GM21576 (cell line): ENCODE measurements at regions not wholly inside any gene's neighbourhood (a gene's known extent, or its start where the extent isn't known, plus 50 kb on each side); places are given as distances from the start of the nearest gene placed in this dataset.
"Not testable (repeated sequence)": the region's sequence is repeated elsewhere in the genome, so short reads cannot be mapped to it uniquely, and the experiment has no call there.

ENCODE experiments used
- ATAC-seq: cut with Tn5 transposase; IDR thresholded peaks from one replicate; pipeline ENCODE4 v1.9.1; 2021; ENCODE audit warnings: mild to moderate bottlenecking, moderate library complexity; ENCODE audit not compliant: unreplicated experiment

DNA sequence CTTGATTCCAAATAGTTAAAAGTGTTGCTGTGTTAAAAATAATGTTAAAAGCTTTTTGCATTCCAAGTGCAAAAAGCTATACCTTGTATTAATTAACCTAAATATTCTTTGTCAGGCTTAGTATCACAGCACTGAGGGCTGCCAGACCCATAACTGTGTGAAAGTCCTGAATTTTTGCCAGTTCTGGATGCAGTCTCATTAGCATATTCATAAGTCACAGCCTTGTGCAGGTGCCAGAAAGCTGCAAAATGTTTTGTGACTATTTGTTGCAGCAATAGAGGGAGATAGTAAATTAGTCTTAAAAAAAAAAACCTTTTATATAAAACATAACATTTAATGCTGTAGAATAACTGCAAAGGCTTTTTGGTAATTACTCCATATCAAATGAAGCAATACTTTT lies 56.6 kb downstream of the SLITRK1 start:
- no peak for ATAC-seq

DNA sequence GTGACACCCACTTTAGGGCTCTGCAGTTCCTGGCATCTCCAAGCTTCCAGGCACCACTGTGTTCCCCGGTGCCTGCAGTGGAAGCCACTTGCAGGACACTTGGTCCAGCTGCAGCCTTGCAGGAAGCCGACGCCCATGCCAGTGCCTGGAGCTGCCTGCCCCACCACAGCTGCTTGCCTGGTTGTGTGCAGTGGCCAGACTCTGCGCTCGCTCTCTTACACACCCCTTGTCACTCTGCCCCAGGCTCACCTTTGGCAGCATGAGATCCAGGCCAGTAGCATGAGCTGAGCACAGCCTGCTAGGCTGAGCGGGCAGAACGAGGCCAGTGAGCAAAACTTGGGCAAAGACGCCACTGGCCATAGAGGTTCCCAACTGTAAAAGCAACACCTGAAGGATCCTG lies 57.7 kb downstream of the SLITRK1 start:
- ATAC-seq: no peak

DNA sequence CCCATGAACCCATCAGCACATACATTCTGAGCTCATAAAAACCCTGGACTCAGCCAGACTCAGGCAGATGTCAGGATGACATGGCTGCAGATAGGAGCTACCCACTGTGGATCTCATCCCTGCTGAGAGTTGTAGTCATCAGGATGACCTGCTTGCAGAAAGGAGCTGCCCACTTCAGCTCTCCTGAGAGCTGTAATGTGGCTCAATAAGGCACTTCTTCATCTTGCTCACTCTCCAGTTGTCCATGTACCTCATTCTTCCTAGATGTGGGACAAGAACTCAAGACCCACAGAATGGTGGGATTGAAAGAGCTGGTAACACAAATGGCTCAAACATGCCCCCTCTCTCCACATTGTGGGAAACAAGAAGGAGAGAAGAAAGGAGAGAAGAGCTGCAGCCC lies 58.2 kb downstream of the SLITRK1 start:
- ATAC-seq: no peak

DNA sequence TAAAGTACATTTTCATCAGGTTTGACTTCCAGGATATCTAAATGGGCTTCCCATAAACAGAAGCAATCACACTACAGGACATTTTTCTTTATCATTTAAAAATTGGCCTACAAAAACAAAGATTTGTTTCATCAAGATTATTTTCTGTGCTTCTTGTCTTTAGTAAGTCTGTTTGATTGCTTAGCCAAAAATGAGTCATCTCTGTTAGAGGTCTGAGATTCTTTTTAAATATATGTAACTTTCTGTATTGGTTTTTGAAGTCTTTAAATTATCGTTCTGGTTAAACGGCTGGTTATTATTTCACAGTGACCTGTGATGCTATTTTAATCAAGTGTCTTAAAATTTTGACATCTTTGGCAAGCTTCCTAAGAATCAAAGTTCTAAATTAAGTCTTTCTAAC lies 62.7 kb downstream of the SLITRK1 start:
- ATAC-seq: no peak

DNA sequence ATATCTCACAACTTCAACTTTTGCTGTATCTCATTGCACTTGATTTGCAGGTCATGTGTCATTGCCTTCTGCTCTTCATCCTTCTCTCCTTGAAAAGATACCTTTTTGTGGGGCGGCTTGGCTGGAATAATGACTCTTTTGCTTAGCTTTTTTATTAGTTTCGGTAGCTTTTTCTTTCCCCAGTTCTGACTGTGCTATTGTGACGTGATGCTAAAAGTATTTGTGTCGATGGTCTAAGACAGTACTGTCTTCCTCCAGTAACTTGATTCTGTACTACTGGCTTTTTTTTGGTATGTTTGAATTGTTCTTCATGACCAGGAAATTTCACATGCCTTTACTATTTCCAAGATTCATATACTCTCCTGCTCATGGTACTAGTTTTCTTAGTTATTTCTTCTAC lies 63.1 kb downstream of the SLITRK1 start:
- no peak for ATAC-seq

DNA sequence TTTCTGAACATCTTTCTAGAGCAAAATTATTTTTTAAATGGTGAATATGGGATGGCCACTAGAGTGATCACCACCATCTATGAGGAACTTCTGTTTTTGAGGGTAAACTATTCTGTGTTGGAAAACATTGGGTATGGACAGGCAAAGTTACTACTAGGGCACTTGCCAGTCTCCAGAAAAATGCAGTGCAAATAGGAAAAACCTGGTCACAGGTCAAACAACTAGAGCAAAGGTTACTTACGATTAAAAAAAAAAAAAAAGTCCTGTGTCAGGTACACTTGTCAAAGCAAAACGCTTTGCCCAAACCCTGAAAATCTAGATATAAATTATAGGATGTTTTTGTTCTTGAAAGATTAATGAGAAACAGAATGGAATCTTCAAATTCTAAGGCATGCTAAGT lies 66.2 kb downstream of the SLITRK1 start:
- no peak for ATAC-seq

DNA sequence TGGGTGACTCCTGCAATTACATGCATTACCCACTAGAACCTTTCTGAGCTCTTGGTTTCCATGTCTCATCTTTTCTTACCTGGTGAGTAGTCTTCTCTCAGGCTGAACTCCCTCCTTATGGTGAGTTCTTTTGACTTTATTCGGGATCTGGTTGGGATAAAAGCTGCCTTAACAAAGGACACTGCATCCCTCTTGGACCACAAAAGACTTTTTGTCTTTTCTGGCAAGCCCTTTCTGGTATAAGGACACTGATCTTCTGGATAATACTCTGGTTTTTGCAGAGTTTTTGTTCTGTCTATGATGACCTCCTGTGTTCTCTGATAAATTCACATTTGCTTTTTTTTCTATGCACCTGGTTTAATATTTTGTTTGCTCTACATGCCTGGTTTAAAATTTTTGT lies 66.7 kb downstream of the SLITRK1 start:
- no peak for ATAC-seq

DNA sequence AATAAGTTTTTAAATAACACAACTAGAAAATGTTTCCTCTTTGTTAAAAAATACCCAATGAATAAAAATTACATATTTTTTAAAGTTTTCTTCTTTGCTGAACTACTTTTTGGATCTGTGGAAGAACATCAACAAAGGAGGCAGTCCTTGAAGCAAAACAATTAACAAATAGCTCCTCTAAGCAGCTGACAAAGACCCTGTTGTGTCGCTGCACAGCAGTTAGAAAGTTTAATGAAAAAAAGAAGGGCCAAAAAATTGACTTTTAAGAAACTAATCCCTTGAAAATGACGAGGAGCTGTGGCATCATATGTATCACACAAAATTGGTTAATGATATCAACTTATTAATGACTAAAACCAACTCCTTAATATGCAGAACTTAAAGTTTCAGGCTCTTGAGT lies 72.1 kb downstream of the SLITRK1 start:
- no peak for ATAC-seq

DNA sequence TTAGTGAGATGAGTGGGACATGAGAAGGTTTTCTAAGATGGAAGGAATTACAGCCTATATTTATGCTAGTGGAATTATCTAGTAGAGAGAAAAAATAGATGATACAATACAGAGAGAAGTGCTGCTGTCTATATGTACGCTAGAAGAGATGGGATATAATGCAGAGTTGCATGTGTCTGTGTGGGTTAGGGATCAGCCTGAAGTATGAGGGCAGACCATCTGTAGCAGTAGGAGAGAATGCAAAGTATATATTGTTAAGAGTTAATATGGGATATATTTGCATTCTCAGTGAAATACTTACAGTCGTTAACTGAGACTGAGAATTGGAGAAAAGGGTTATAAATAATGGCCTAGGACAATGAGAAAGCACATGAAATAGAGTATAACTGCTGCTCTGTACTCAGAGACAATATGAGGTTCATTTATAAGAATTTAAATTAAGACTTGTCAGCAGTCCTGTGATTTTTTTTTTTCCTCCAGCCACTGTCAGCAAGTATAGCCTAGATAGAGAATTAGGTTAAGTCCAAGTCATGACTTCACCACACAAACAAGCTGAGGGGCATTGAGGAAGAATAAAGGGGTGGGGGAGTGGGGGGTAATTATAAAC lies 77.8 kb downstream of the SLITRK1 start:
- ATAC-seq: no peak

DNA sequence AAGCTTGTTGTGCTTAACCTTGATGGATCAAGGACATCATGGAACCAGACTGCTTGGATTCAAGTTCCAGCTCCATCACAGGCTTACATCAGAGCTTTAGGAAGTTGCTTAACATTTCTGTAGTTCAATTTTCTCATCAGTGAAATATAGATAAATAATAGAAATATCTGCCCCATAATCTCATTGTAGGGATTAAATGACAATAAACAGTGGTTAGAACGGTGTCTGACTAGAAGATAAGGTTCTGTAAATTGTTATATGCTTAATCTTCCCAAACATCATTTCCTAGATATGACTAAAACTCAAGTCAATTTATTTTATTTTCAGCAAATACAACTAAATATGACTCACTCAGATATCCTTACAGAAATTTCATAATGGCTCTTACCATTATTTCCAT lies 83.5 kb downstream of the SLITRK1 start:
- no peak for ATAC-seq

DNA sequence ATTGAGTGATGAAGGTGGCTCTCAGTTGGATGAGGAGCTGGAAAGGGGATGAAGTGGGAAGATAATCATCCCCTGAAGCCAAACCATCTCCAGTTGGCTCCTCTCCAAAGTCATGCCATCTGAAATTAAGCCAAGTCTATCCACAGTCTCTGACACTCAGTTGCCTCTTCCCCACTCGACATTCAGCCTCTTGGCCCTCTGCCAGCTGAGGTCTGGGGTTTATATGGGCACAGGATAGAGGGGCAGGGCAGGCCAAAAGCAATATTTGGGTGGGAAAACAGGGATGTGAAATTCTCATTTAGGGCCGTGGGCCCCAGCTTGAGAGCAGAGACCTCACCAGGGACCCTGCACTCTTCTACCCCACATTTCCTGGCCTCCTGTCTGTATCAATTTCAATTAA lies 85.9 kb downstream of the SLITRK1 start:
- ATAC-seq: no peak

DNA sequence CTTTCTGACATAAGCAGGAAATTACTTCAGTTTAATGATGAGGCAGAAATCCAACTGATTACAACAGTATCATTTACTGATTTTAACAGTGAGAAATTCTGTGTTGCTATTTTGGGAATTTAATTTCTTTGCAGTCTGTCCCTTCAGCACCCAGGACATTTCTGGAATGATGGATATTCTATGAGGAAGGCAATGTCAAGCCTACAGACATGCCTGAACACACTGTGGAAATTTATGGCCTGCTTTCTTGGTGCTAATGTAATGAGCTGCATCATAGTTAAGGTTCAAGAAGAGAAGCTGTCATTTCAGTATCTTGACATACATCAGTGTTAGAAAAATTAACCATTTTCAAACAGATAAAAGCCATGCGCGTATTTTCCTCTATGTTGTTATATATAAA lies 87.7 kb downstream of the SLITRK1 start:
- ATAC-seq: no peak

DNA sequence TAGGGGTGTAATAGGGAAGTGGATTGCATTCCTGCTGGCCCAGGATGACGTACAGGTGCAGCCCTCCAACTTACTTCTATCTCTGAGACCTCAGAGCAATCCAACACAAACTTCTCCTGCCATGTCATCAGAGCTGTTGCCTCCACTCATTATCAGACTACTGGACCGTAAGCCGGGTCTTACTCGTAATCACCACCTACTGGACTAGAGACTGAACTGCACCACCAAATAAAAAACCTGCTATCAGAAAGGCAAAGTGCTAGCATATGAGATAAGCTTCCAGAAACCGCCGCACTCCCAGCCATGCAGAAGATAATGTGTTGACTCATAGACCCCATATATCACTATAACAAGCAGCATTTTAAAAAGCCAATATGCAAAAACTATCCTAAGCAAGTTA lies 102.0 kb downstream of the SLITRK1 start:
- no peak for ATAC-seq

DNA sequence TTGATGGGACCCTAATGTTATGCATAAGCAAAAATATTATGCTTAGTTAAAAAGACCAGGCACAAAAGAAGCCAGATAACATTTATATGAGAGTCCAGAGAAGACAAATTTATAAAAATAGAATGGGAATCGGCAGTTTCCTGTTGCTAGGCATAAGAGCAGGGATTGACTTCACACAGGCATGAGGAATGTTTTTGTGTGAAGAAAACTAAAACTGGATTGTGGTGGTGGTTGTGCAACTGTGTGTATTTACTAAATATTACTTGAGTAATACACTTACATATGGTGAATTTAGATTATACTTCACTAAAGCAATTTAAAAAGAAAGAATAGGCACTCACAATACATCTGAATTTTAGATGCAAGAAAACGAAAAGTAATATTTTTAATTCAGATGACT lies 108.3 kb downstream of the SLITRK1 start:
- ATAC-seq: no peak

DNA sequence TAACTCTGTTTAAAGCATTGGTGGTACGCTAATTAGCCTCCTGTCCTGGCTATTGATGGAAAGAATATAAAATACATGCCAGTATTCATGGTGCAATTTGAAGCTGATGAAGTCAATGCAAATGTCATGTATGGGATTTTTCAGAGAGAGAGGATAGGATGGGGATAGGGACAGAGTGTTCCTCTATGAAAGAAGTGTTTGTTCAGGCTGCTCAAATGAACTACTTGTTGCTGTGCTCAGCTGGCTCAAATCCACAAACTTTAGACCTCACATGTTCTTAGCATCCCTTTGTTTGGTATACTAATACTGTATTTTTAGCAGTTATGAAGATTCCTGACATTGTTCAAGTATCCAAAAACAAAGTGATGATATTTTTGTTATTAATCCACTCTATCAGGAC lies 116.5 kb downstream of the SLITRK1 start:
- ATAC-seq: no peak

DNA sequence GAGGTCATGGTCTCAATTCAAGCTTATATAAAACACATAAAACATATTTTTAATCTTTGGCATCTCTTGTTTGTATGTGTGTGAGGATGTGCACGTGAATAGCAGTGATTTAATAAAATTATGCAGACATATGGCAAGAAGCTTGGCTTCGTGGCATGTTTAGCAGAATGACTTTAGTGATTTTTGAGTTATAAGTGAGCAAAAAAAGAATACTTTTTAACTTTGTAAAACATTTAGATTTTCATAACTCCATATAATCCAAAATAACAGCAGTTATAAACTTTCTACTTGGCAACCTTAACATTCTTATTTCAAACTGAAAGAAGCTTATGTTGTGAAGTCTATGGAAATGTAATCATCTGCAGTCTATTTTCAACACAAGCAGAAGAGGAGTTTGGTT lies 120.6 kb downstream of the SLITRK1 start:
- ATAC-seq: no peak

DNA sequence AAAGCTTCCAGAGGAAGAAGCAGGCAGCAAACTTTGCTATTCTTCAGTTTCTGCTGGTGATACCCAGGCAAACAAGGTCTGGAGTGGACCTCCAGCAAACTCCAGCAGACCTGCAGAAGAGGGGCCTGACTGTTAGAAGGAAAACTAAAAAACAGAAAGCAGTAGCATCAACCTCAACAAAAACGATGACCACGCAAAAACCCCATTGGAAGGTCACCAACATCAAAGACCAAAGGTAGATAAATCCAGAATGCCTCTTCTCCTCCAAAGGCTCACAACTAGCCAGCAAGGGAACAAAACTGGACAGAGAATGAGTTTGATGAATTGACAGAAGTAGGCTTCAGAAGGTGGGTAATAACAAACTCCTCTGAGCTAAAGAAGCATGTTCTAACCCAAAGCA lies 127.1 kb downstream of the SLITRK1 start:
- not testable (repeated sequence) for ATAC-seq

DNA sequence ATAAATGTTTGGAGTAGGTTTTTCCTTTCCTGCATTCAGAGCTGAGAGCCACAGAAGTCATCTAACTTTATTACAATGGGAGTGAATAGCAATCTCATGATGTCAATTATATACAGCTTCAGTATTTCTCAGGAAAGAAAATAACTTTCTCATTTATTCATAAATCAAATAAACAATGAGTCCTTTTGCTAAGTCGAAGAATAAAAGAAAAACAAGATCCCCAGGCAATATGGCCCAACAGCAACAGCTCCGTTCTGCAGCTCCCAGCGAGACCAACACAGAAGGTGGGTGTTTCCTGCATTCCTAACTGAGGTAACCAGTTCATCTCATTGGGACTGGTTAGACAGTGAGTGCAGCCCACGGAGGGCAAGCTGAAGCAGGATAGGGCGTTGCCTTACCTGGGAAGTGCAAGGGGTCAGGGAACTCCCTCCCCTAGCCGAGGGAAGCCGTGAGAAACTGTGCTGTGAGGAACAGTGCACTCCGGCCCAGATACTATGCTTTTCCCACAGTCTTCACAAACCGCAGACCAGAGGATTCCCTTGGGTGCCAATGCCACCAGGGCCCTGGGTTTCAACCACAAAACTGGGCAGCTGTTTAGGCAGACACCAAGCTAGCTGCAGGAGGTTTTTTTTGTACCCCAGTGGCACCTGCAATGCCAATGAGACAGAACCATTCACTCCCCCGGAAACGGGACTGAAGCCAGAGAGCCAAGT lies 128.2 kb downstream of the SLITRK1 start:
- ATAC-seq: no peak

DNA sequence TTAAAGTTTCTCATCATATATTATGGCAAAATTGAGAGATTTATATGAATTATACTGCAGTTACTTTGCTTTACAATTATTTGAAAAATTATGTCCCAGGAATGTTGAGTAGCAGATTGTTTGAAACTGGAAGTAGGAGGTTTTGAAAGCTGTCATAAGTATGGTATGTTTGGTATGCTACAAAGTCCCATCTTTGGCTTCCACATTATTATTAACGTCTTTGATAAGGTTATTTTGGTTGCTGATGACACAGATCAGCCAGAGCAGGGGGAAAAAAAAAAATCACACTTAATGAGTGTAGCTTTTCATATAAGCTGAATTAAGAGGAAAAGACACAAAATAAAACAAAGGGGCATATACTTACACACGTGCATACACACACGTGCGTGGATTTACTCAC lies 130.1 kb downstream of the SLITRK1 start:
- ATAC-seq: no peak

DNA sequence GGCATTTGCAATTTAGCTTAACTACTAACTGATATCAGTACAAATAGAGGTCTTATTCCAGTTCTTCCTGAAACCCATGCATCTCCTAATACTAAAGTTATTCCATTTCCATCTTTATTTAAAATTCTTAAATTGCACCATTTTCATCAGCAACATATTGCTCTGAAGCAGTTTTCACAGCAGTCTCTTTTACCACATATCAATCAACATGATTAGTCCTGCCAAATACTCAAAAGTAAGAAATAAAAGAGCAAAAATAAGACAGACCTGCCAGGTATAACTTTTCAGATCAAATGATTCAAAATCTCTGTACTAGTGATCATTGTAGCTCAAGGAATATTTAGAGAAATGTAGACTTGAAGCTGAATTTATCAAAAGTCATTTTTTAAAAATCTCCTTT lies 141.7 kb downstream of the SLITRK1 start:
- ATAC-seq: no peak

DNA sequence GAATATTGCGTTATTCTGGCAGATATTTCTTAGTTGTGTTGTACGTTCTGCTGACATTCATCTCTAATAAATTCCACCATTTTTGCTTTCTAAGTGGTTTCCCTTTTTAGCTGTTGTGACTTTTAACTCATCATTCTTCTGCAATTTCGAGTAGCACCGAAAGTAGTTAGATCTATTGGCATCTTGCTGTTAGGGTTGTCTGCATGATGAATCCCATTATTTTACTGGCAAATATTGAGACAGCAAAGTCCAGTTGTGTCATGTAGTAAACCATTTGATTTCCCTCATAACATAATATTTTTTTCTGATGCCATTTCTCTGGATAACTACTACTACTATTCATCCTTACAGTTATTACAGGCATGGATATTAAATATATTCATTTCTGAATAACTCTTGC lies 143.9 kb downstream of the SLITRK1 start:
- no peak for ATAC-seq

DNA sequence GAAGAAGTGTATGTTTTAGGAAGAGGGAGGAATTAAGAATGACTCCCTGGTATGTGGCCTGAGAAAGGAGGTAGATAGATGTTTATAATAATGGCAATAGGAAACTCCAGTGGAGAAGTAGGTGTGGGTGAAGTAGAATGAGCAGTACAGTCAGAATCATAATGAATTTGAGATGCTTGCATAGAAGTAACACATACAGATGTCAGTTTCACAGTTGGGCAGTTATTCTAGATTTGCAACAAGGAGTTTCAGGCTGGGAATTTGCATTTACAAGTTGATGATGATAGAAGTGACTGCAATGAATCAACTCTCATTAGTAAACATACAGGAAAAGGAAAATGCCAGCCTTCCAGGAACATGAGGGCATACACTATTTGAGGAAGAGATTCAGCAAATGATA lies 149.0 kb downstream of the SLITRK1 start:
- ATAC-seq: no peak

DNA sequence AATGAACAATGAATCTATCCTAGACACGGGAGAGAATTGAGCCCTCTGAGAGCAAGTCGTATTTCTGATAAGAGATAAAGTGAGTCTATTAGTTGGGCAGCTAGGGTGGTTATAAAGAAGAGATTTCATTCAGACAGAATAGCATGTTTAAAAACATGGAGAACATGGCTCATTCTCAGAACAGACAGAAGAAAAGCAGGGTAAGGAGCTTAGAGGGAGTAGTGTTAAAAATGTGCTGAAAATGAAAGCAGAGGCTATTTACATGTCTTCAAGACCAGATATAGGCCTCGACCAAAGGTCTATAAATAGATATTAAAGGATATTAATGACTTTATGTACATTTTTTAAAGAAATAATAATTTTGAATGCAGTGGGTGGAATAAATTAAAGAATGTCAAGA lies 149.5 kb downstream of the SLITRK1 start:
- no peak for ATAC-seq
